ENCODE measurements at regions not wholly inside any gene's neighbourhood (a gene's known extent, or its start where the extent isn't known, plus 50 kb on each side); places are given as distances from the start of the nearest gene placed in this dataset.
"Not testable (repeated sequence)": the region's sequence is repeated elsewhere in the genome, so short reads cannot be mapped to it uniquely, and the experiment has no call there.

DNA sequence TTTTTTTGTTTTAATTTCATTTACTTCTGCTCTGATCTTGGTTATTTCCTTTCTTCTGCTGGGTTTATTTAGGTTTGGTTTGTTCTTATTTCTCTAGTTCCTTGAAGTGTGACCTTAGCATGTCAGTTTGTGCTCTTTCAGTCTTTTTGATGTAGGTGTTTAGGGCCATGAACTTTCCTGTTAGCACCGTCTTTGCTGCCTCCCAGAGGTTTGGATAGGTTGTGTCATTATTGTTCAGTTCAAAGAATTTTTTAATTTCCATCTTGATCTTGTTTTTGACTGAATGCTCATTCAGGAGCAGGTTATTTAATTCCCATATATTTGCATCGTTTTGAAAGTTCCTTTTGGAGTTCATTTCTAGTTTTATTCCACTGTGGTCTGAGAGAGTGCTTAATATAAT is 539.0 kb upstream of the ZP4 start:
- ATAC-seq: not testable (repeated sequence)

DNA sequence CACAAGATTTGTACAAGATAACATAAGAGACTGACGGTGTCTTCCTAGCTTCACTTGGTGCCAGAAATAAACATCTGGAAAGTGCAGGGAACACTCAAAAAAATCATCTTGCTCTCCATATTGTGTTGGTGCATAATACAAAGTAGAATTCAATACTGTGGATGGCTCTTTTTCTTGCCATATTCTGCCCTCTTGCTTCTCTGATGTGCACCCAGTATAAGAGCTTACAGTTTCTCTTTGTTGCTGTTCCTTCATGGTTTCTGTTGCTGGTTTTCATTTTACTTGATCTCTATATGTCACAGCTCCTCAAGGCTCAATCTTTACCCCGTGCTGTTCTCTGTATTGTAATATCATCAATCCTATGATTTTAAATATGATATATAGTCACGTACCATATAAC is 528.5 kb upstream of the ZP4 start:
- ATAC-seq: no peak

DNA sequence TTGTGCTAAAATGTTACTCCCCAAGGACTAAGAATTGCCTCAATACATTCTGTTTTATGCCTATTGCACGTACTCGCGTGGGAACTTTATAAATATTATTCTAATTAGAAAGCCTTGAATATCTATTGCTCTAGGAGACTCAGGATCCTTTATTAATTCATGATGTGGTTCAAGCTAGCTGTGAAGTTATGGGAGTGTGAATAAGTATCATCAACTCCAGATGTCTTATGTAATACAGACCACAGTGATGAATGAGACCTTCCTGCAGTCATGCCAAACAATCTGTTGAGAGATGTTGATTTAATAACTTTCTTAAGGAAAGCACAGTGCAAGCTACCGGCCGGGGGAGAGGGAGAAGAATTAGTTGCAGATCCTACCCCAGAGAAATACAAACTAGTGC is 519.2 kb upstream of the ZP4 start:
- no peak for ATAC-seq

DNA sequence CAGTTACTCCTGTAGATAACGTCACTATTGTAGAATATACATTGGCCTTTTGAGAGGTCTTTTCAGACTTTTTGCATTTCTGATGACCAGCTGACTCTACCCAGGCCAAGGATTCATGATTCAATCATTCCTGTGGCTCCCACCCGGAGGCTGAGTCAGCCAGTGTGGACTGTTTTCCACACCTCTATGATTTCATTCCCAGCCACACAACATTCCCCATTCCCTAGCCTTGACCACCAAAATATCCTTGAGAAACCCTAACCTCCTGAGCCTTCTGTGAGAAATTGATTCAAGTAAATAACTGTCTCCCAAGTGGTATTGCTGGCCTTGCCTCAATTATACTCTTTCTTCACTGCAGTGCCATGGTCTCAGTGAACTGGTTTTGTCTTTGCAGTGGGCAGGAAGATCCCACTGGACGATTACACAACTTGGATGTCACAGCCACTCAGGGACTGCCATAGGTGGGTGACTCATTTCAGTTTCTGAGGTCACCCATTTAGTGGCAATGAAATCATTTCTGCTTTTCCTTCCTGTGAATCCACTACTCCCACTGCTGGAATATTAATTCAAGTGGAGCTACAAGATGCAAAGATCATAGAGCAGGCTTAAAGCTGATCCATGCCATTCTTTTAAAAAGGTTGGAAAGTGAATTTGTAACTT is 518.6 kb upstream of the ZP4 start:
- no peak for ATAC-seq

DNA sequence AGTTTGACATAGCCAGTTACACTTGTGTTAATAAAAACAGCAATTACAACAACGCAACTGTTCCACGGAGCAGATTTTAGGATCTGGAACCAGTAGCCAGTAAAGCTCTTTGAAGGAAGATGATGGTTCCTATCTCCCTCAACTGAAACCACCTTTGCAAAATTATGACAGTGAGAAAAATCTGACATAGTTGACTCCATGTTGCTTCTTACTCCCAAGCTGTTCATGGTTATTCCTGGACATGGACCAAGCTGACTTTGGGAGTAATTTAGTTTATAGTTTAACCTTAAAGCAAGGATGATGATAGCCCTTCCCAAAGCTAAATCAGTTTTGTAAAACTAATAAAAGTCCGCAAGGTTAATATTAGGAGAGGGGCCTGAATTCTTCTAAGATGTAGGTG is 518.0 kb upstream of the ZP4 start:
- no peak for ATAC-seq

DNA sequence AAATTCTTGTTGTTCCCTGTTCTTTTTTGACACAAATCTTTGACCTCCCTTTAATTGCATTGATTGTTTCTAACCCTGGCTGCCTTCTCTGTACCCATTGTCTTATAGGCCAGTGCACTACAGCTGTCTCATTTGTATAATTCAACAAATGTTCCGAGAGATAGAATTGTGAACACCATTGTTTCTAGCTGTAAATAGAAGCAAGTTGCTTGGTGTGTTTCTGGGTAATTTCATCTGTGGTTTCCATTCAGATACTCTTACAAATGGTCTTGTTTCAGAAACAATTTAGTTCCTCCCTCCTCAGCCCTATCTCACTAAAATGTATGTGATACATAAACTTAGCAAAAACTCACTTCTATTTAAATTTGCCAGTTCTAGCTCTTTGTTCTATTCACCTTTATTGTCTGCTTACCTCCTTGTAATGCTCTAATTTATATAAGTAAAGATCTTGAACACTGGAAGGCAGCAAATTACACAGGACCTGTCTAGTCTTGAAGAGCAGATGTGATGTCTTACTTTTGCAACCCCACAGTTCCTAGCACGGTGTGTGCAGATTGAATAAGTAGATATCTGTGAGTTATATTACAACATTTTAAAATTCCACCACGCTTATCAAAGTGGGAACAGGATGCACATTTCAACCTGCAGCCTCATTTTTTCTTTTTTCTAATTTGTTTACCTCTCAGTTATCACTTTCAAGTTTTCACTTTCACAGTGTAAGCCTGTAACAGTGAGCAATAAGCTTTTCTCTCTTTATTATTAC is 515.6 kb upstream of the ZP4 start:
- no peak for ATAC-seq

DNA sequence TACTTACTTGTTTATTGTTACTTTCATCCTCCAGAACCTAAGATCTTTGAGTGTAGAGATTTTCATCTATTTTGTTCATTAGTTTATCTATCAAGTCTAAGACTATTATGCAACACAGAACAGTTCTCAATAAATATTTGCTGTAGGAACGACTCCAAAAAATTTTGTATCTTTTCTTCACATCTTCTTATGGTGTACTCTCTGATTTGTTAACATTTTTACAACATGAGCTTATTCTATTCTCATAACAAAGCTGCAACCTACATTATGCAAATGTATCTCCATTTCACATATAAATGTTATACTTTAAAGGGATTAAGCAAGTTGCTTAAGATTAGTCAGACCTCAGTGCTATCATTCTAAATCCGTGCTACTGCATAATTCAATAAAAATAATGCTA is 514.2 kb upstream of the ZP4 start:
- no peak for ATAC-seq

DNA sequence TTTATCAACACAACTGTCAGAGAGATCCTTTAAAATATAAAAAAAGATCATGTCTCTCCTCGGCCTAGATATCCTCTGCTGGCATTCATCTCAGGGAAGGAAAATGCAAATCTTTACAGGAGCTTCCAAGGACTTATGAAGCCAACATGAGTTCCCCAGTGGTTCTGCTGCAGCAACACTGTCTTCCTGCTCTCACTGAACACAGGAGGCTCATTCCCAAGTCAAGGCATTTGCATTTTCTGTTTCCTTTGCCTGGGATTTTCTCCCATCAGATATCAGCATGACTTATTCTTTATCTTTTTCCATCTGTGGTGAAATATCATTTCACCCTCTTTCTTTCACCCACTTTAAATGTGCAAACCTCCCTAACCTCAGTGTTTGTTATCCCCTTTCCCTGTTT is 513.8 kb upstream of the ZP4 start:
- no peak for ATAC-seq

DNA sequence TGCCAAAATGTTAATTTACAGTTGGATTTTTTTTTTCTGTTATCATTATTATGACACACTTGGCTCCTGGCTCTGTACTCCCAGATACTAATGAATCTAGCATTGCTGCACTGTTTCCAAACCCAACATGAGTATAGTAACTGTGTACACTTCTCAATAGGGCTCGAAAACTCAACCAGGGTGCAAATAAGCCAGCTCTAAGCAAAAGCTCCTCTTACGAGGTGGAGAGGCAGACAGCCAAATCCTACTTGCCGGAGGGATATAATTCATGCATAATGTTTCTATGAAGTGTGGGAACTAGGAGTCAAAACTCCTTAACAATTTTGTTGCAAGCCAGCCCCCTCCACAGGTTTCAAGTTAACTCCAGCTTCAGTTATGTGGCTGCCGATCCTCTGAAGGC is 510.4 kb upstream of the ZP4 start:
- ATAC-seq: no peak

DNA sequence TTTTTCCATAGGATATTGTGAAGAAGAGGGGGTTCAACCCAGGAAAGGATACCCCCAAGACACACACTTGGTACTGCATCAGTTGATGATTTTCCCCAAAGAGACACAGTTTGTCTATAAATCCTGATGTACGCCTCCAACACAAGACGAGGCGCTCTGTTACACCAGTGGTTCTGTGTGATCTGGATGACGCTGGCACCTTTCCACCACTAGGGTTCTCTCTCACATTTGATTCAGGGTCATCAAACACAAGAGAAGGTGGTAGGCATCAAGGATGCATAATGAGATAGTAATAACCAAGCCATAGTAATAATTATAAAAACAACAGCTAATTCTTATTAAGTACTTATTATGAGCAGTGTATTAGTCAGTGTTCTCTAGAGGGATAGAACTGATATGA is 508.8 kb upstream of the ZP4 start:
- no peak for ATAC-seq

DNA sequence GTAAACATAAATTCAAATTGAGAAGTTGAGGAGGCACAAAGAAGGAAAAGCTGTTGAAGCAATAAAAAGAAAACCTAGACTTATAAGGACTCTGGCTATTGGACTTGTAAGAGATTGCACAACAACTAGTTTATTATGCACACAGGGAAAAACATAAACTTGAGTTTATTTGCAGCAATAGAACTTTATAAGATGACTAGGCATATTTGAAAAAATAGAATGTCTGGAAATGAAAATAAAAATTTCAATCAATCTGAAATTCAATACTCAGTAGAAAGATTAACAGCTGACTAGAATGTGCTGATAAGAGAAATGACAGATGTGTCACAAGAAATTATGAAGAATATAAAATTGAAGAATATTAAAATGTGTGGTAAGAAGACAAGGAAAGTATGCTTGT is 505.4 kb upstream of the ZP4 start:
- no peak for ATAC-seq

DNA sequence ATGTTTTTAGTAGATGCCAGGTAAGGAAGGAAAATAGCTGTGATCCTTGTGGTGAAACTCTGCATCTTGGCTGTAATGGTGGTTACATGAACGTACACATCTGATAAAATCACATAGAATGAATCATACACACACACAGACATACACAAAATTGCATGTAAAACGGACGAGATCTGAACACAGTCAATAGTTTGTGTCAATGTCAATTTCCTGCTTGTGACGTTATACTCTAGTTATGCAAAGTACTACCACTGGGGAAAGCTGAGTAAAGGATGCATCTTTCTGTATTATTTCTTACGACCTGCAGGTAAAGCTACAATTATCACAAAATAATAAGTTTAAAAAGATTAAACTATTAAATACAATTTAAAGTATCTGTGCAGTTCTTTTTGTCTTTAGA is 493.7 kb upstream of the ZP4 start:
- no peak for ATAC-seq

DNA sequence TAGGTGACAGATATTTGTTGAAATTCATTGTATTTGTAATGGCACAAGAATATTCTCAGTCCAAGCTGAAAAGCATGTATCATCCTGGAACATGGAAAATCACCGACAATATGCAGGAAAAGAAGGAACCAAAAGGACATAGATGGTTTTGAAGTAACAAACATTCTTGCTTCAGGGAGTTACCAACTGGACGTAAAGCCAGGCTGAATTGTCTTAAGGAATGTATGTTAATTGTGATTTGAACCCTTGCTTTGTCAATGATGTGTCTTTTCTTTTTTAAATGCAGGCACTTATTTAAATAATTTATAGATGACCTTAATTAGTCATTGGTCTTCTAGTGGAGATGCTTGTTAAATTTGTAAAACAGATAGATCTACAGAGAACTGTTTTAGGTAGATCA is 489.4 kb upstream of the ZP4 start:
- no peak for ATAC-seq

DNA sequence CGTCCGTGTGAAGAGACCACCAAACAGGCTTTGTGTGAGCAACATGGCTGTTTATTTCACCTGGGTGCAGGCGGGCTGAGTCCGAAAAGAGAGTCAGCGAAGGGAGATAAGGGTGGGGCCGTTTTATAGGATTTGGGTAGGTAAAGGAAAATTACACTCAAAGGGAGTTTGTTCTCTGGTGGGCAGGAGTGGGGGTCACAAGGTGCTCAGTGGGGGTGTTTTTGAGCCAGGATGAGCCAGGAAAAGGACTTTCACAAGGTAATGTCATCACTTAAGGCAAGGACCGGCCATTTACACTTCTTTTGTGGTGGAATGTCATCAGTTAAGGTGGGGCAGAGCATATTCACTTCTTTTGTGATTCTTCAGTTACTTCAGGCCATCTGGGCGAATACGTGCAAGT is 488.7 kb upstream of the ZP4 start:
- ATAC-seq: not testable (repeated sequence)

DNA sequence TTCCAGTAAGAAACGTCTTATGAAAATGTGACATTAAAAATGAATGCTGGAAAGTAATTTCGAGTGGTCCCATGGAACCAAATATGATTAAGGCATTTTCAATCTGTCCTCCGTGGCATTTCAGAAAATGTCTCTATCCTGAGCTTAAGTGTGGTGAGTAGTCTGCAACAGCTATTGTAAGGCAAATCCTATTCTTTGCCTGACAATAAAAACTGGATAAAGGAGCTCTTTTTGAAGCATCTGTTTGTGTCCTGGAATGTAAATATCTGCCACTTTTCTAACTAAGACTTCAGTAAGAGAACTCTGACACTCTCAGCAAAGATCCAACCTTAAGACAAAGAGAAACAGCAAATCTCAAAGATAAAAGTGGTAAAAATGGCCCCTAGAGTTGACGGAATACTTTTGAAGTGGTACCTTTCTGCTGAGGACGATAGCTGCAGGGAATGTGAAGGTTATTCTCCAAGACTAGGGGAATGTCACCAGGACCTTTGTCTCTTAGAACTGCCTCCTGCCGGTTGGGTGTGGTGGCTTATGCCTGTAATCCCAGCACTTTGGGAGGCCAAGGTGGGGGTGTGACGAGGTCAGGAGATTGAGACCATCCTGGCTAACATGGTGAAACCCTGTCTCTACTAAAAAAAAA is 486.7 kb upstream of the ZP4 start:
- no peak for ATAC-seq

DNA sequence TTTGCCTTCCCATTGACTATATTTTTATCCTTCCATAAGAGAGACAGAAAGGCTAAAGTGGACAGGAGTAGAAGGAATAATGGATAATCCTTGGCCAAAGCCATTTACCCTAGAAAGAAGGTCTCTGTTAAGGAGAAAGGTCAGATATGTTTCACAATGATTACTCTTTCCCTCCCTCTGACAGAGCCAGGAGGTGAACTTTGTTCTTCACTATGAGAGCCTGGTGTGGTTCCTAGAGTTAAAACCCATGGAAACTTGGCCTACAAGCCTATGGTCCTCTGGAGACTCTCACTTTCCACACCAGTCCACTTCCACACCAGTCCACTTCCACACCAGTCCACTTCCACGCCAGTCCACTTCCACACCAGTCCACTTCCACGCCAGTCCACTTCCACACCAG is 479.9 kb upstream of the ZP4 start:
- no peak for ATAC-seq

DNA sequence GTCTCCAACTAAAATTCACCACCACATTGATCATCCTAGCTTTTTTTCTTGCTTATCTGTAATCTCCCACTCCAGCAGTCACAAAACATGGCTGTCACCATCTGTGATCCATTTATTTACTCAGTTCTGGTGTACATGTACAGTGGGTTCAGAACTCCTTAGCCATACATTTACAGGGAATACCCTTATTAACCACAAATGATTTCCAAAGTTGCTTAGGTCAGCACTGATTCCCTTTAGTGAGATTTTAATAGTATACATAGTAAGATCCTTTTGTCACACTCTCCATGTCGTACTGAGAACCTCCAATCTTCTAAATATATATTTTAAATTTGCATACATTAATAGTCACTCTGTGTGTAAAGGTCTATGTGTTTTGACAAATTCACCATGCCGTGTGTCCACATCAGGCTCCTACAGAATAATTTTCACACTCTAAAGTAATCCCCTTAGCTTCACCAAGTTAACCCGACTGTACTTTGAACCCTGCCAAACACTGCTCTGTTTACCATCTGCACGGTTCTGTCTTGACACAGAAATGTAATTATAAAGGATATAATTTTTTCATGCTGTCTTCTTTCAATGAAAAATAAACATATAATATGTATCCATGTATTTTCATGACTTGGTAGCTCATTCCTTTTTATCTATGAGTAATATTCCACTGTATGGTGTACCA is 473.6 kb upstream of the ZP4 start:
- no peak for ATAC-seq

DNA sequence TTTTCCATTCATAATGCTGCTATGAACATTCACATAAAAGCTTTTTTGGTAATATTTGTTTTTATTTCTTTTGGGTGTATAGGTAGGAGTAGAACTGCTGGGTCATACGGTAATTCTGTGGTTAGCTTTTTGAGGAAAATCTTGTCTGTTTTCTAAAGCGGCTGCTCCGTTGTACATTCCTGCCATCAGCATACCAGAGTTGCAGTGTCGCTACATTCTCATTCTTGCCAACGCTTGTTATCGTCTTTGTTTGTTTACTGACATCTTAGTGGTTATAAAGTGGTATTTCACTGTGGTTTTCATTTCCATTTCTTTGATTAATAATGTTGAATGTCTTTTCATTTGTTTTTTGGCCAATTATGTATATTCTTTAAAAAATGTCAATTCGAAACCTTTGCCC is 469.8 kb upstream of the ZP4 start:
- no peak for ATAC-seq

DNA sequence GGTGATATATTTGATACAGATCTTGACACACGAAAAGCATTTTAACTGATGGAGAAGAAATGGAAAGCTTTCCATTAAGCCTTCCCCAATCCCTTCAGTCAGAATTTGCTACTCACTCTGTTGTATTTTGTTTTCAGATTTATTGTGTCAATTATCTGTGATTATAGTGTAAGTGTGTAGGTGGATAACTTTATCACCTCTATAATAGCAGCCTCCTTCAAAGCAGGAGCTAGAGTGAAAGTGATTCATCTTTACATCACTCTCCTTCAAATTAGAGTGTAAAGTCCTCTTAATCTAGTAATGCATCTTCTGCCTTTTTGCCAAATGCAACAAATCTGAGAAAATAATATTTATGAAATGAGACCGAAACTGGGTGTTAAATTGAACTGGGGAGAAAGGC is 459.7 kb upstream of the ZP4 start:
- ATAC-seq: no peak

DNA sequence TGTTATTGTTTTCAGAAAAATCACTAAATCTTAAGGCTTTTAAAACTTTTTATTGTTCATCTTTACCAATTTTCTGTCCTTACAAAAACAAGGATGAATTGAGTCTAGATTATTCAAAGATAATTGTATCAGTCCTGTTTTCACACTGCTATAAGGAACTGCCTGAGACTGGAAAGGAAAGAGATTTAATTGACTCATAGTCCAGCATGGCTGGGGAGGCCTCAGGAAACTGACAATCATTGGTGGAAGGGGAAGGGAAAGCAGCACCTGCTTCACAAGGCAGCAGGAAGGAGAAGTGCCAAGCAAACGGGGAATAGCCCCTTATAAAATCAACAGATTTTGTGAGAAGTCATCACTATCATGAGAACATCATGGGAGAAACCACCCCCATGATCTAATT is 455.6 kb upstream of the ZP4 start:
- ATAC-seq: no peak

DNA sequence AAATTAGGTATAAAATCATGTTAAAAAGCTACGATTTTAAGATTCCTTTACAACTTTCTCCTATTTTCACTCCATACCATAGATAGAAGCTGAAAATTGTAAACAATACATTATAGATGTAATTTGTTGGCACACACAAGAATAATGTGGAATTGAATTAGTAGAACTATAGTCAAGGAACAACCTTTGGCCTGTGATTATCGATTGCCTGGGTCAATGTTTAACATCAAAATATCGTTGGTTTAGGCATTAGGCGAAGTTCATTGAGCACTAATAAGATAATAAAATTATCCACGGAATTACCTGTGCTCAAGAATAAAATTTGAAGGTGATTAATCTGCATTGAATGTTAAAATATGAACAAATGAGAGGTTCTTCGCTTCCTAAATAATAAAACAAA is 455.1 kb upstream of the ZP4 start:
- no peak for ATAC-seq

DNA sequence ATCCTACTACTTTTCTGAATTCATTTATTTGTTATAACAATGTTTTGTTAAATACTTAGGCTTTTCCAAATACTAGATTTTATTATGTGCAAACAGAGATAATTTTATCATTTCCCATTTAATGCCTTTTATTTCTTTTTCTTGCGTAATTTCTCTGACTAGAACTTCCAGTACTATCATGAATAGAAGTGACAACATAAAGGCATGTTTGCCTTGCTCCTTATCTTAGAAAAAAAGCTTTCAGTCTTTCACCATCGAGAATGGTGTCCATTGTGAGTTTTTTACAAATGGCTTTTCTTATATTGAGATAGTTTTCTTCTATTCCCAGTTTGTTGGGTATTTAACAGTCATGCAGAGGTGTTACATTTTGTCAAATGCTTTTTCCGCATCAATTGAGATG is 453.1 kb upstream of the ZP4 start:
- ATAC-seq: no peak

DNA sequence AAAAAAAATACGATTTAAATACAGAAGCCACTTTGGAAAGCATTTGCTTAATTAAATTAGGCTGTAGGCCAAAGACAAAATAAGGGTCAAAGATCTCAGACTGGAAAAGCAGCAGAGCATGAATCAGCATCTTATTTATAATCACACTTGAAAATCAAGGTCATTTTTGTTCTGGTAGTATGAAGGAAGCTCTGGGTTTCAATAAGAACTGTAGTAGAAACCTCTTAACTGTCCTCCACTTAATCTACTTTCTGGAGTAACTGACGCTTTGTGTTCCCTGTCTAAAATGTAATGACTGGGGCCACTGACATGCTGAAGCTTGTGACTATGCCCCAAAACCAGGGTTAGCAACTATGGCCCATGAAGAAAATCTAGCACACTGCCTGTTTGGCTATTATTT is 450.7 kb upstream of the ZP4 start:
- no peak for ATAC-seq

DNA sequence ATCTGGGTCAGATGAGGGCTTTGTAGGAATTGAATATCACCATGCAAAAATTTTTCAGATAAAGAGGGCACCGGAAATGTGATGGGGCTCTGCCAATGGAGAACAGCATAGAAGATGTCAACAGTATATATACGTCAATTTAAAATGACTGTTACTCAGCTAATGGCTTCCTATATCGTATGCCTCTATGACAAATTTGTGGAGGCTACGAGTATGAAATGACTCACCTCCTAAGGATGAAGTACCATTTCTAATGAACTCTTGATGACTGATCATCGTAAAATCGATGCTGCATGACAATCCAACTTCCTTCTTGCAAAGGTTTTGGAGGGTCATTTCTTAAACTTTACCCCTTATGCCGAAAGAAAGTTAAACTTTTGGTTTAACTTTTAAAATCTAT is 450.3 kb upstream of the ZP4 start:
- ATAC-seq: no peak
